BE2C (cell line): ENCODE measurements at regions not wholly inside any gene's neighbourhood (a gene's known extent, or its start where the extent isn't known, plus 50 kb on each side); places are given as distances from the start of the nearest gene placed in this dataset.

Experiments used
- DNase-seq: peaks from one replicate; pipeline ENCODE4 v3.0.0-alpha.2; 2020
- H3K27me3 ChIP-seq: fragments of 250-450 bp; sonication (Bioruptor Pico); 2 replicates; pipeline ENCODE4 v1.5.1; 2020; ENCODE audit warnings: mild to moderate bottlenecking
- H3K36me3 ChIP-seq: fragments of 250-450 bp; sonication (Bioruptor Pico); 2 replicates; pipeline ENCODE4 v1.5.1; 2020; ENCODE audit warnings: mild to moderate bottlenecking
- H3K4me1 ChIP-seq: fragments of 250-450 bp; sonication (Bioruptor Pico); 2 replicates; pipeline ENCODE4 v1.5.1; 2020
- H3K4me3 ChIP-seq: 2 replicates; pipeline ENCODE4 v1.5.1; 2011; ENCODE audit warnings: low read depth, low read length
- H3K9me3 ChIP-seq: fragments of 250-450 bp; sonication (Bioruptor Pico); 2 replicates; pipeline ENCODE4 v1.5.1; 2020
- TF ChIP-seq, protein P1 (sequence below): IDR thresholded peaks from 2 replicates; pipeline ENCODE4 v1.5.1; 2012; ENCODE audit warnings: mild to moderate bottlenecking, low read depth, low read length

DNA sequence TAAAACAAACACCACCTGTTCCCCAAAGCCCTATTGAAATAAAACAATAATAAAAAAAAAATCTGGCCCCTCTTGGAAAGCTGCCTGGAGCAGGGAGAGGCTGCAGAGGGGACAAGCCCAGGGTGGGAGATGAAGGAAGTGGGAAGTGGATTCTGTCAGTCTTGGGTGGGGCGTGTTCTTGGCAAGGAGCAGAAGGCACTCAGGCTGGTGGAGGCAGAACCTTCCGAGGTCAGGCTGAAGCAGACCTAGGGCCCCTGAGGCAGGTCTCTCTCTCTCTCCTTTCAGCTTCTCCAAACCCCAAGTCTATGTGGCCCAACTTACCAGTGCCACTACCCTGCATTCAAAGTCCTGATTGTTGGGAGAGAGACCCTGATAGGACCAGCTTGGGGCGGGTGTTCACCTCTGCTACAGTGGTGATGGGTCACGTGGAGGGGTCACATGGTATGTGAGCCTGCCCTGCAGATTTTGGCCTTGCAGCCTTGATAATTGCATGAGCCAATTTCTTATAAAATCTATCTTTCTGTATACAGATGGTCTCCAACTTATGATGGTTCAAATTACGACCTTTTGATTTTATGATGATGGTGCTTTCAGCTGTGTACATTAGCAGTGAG is 145.4 kb upstream of the C1orf174 start:
- no peak for DNase-seq

GRCh38 chr1:4046836-4047461 is 146.9 kb upstream of the C1orf174 start:
- Histone ChIP-seq H3K36me3 (no peaks in the 10 kb centered on the region), H3K4me3 (no peak overlapping the region), H3K27me3 (no peaks in the 10 kb centered on the region), H3K9me3 (no peaks in the 10 kb centered on the region), H3K4me1 (no peaks in the 10 kb centered on the region)
- DNase-seq: no peak
- TF ChIP-seq, protein P1, sequence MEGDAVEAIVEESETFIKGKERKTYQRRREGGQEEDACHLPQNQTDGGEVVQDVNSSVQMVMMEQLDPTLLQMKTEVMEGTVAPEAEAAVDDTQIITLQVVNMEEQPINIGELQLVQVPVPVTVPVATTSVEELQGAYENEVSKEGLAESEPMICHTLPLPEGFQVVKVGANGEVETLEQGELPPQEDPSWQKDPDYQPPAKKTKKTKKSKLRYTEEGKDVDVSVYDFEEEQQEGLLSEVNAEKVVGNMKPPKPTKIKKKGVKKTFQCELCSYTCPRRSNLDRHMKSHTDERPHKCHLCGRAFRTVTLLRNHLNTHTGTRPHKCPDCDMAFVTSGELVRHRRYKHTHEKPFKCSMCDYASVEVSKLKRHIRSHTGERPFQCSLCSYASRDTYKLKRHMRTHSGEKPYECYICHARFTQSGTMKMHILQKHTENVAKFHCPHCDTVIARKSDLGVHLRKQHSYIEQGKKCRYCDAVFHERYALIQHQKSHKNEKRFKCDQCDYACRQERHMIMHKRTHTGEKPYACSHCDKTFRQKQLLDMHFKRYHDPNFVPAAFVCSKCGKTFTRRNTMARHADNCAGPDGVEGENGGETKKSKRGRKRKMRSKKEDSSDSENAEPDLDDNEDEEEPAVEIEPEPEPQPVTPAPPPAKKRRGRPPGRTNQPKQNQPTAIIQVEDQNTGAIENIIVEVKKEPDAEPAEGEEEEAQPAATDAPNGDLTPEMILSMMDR: no peak

More for the DNA sequence above, 145.4 kb upstream of the C1orf174 start:
- H3K36me3 ChIP-seq: no peaks in the 10 kb centered on the region
- H3K27me3 ChIP-seq: no peaks in the 10 kb centered on the region
- H3K4me3 ChIP-seq: no peak overlapping the region
- no peaks in the 10 kb centered on the region for H3K4me1 ChIP-seq
- no peaks in the 10 kb centered on the region for H3K9me3 ChIP-seq
- TF ChIP-seq, protein P1: no peak

GRCh38 chr1:4047666-4048065 is 147.6 kb upstream of the C1orf174 start:
- H3K4me1 ChIP-seq: no peaks in the 10 kb centered on the region
- DNase-seq: no peak
- no peaks in the 10 kb centered on the region for H3K27me3 ChIP-seq
- TF ChIP-seq, protein P1: no peak
- H3K9me3 ChIP-seq: no peaks in the 10 kb centered on the region
- H3K36me3 ChIP-seq: no peaks in the 10 kb centered on the region
- H3K4me3 ChIP-seq: no peak overlapping the region

DNA sequence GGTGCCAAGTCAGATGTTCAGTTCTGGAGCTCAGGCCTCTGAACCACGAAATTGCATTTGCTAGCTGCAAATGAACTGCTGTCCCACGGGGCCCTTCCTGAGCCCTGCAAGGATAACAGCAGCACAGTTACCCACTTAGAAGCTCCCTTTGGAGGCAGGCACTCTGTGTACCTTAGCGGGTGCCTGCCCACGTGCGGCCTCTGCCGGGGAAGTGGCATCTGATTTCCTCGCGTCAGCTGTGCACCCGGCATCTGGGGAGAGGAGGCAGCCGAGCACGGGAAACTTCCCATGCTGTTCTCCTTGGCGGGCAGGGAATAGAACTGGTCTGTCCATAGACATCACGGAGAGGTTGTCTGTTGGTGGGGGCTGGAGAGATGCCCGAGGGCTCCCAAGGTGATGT is 148.0 kb upstream of the C1orf174 start:
- no peaks in the 10 kb centered on the region for H3K9me3 ChIP-seq

DNA sequence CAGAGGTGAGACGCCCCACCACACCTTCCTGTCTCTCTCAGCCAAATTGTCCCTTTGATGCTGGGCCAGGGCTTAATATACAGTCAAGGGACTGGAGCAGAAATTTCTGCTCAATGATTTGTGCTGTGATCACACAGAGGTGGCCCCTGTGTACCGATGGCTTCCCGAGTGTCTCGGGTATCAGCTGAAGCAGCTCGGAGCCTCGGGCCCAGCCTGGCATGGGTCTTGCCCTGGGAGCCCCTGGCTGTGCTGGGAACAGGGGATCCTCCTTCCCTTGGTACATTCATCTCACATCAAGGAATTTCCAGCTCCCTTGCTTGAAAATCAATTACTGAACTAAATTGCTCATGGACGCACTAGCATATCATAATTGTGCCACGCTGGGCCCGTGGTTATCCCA is 148.8 kb upstream of the C1orf174 start:
- no peaks in the 10 kb centered on the region for H3K27me3 ChIP-seq
- no peak for DNase-seq
- no peaks in the 10 kb centered on the region for H3K36me3 ChIP-seq
- TF ChIP-seq, protein P1: no peak
- H3K4me1 ChIP-seq: no peaks in the 10 kb centered on the region
- H3K4me3 ChIP-seq: no peak overlapping the region
- H3K9me3 ChIP-seq: no peaks in the 10 kb centered on the region

More for the DNA sequence above, 148.0 kb upstream of the C1orf174 start:
- DNase-seq: no peak
- Histone ChIP-seq H3K36me3 (no peaks in the 10 kb centered on the region), H3K27me3 (no peaks in the 10 kb centered on the region), H3K4me3 (no peak overlapping the region), H3K4me1 (no peaks in the 10 kb centered on the region)
- TF ChIP-seq, protein P1: no peak

DNA sequence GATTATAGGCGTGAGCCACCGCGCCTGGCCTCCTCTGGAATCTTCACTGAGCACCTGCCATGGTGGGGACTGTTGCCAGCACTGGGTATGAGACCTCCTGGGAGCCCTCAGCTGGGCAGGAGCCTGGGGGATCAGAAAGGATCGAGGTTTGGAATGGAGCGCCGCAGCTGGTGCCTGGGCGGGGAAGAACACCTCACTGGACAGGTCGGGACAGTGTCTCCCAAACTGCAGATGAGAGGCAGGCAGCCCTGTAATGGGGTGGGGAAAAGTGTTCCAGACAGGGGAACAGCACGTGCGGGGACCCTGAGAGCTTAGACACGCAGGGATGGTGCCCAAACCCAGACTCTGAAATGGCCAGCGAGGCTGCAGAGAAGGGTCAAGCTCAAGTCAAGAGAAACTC is 150.9 kb upstream of the C1orf174 start:
- TF ChIP-seq, protein P1: no peak
- no peaks in the 10 kb centered on the region for H3K36me3 ChIP-seq
- no peaks in the 10 kb centered on the region for H3K9me3 ChIP-seq
- no peaks in the 10 kb centered on the region for H3K27me3 ChIP-seq
- no peaks in the 10 kb centered on the region for H3K4me1 ChIP-seq
- no peak for DNase-seq
- no peak overlapping the region for H3K4me3 ChIP-seq
